K562 (cell line): ENCODE measurements at regions not wholly inside any gene's neighbourhood (a gene's known extent, or its start where the extent isn't known, plus 50 kb on each side); places are given as distances from the start of the nearest gene placed in this dataset.

Experiments
- CCAR2 ChIP-seq: fragments of 200-400 bp; formaldehyde crosslinking; IDR thresholded peaks from 2 replicates; pipeline ENCODE4 v1.6.1; 2017; ENCODE audit warnings: mild to moderate bottlenecking, low read depth, low read length
- CEBPB ChIP-seq: fragments of 450-650 bp; IDR thresholded peaks from 2 replicates; pipeline ENCODE4 v1.6.1; 2016; ENCODE audit warnings: missing genetic modification characterization, missing compliant biosample characterization
- CREB1 ChIP-seq, 2 experiments: sonication (generic) in 1 of 2; formaldehyde crosslinking in 1 of 2; IDR thresholded peaks; 2 replicates each; pipeline versions ENCODE4 v1.6.1 to v1.8.0; 2012 to 2022; ENCODE audit warnings: inconsistent platforms in 1 of 2, mild to moderate bottlenecking in 1 of 2, missing genetic modification reagents in 1 of 2, moderate library complexity in 1 of 2
- EZH2 ChIP-seq: IDR thresholded peaks from 2 replicates; pipeline ENCODE4 v1.6.1; 2012; ENCODE audit warnings: low read depth, mild to moderate bottlenecking, inconsistent platforms, low read length, borderline replicate concordance
- FOXM1 ChIP-seq, 2 experiments: fragments of 450-650 bp in 1 of 2; sonication (generic) in 1 of 2; formaldehyde crosslinking in 1 of 2; IDR thresholded peaks; 2 replicates each; pipeline versions ENCODE4 v1.6.1 to v1.9.0; 2017 to 2022; ENCODE audit warnings: low read depth in 2 of 2, mild to moderate bottlenecking in 2 of 2, missing genetic modification reagents in 1 of 2, moderate library complexity in 1 of 2
- GABPB1 ChIP-seq: sonication (generic); formaldehyde crosslinking; IDR thresholded peaks from 2 replicates; pipeline ENCODE4 v1.8.0; 2022; ENCODE audit warnings: mild to moderate bottlenecking, missing genetic modification reagents
- MBD2 ChIP-seq: sonication (generic); IDR thresholded peaks from 2 replicates; pipeline ENCODE4 v1.6.1; 2016; ENCODE audit warnings: low read depth, borderline replicate concordance
- STAT6 ChIP-seq: sonication (generic); formaldehyde crosslinking; IDR thresholded peaks from 2 replicates; pipeline ENCODE4 v1.8.1; 2023; ENCODE audit warnings: mild to moderate bottlenecking, missing genetic modification reagents
- TF ChIP-seq, protein P1 (sequence below): sonication (generic); formaldehyde crosslinking; IDR thresholded peaks from 2 replicates; pipeline ENCODE4 v1.8.0; 2022; ENCODE audit warnings: mild to moderate bottlenecking, low read depth, missing genetic modification reagents
- TF ChIP-seq, protein P2 (sequence below): sonication (generic); formaldehyde crosslinking; IDR thresholded peaks from 2 replicates; pipeline ENCODE4 v1.9.0; 2022; ENCODE audit warnings: mild to moderate bottlenecking, missing genetic modification reagents

DNA sequence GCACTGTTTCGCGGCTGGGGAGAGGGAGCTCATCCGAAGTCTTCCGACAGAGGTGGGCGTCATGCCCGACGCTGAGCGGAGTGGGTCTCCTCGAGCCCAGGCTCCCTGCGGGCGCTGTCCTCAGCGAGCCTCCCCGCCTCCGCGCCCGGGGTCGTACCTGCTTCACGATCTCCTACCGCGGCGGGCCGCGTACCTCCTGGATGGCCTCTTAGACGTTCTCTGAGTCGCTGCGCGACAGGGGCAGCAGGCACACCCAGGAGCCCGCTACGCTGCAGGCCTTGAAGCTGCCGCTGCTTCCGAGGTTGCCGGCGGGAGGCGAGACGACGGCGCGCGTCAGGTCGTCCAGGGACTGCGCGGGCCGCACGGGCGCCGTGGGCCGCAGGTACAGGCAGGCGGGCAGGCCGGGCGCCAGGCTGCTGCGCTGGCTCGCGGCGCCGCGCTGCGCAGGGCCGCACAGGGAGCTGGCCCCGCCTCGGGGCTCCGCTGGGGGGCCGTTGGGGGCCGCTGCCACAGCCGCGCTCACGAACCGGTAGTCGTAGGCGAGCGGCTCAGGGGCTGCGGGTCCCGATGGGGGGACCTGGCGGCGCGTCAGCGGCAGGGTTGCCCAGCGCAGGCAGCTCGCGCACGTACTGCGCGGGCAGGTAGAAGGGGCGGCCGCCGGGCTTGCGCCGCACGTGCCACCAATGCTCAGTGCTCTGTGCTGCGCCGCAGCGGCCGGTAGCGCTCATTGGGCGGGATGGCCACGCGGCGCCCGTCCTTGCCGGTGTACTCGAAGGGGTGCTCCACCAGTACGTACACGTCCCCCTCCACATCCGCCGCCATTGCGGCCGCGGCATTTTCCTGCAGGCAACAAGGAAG is 116.4 kb upstream of the SMURF2 start:
- TF ChIP-seq EZH2, result no peak
- no peak for TF ChIP-seq CEBPB (tag)
- TF ChIP-seq, protein P1, sequence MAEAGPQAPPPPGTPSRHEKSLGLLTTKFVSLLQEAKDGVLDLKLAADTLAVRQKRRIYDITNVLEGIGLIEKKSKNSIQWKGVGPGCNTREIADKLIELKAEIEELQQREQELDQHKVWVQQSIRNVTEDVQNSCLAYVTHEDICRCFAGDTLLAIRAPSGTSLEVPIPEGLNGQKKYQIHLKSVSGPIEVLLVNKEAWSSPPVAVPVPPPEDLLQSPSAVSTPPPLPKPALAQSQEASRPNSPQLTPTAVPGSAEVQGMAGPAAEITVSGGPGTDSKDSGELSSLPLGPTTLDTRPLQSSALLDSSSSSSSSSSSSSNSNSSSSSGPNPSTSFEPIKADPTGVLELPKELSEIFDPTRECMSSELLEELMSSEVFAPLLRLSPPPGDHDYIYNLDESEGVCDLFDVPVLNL (CRISPR knock-in tag), result no peak
- TF ChIP-seq STAT6 (CRISPR knock-in tag), result no peak
- no peak for TF ChIP-seq CCAR2
- TF ChIP-seq CREB1 (IDR thresholded peaks at IDR 0.05), result no peak
- no peak for TF ChIP-seq CREB1 (CRISPR knock-in tag; IDR thresholded peaks at IDR 0.05)
- TF ChIP-seq, protein P2, sequence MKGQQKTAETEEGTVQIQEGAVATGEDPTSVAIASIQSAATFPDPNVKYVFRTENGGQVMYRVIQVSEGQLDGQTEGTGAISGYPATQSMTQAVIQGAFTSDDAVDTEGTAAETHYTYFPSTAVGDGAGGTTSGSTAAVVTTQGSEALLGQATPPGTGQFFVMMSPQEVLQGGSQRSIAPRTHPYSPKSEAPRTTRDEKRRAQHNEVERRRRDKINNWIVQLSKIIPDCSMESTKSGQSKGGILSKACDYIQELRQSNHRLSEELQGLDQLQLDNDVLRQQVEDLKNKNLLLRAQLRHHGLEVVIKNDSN (CRISPR knock-in tag), result no peak
- no peak for TF ChIP-seq MBD2
- no peak for TF ChIP-seq FOXM1 (IDR thresholded peaks at IDR 0.05; ENCODE audit: low read depth)
- TF ChIP-seq FOXM1 (CRISPR knock-in tag; IDR thresholded peaks at IDR 0.05; ENCODE audit: low read depth), result no peak
- TF ChIP-seq GABPB1 (CRISPR knock-in tag), result no peak
